ENCODE measurements at regions not wholly inside any gene's neighbourhood (a gene's known extent, or its start where the extent isn't known, plus 50 kb on each side); places are given as distances from the start of the nearest gene placed in this dataset.

- TF ChIP-seq POLR2A (IDR thresholded peaks at IDR 0.05) = no peak
- no peak for TF ChIP-seq CTCF (IDR thresholded peaks at IDR 0.05 in 4 of 5, conservative IDR thresholded peaks at IDR 0.05 in 1 of 5)
Measured at GRCh38 chr17:6241996-6242395, 171.8 kb downstream of the WSCD1 start.

Measured in gastrocnemius medialis (tissue), 4 donors.